Bronchial epithelial cell (primary cell): ENCODE measurements at regions not wholly inside any gene's neighbourhood (a gene's known extent, or its start where the extent isn't known, plus 50 kb on each side); places are given as distances from the start of the nearest gene placed in this dataset.

Experiments
- DNase-seq: peaks from one replicate; pipeline ENCODE4 v3.0.0-alpha.2; 2010; ENCODE audit warnings: low read depth
- FAIRE-seq: peaks from 2 replicates; lab custom pipeline; 2011; peaks lifted over from hg19 to GRCh38; lab: Jason Lieb, UNC
- H3K27me3 ChIP-seq: 2 replicates; pipeline ENCODE4 v1.5.1; 2011; ENCODE audit warnings: low read length; ENCODE audit not compliant: control insufficient read depth, insufficient read depth
- H3K36me3 ChIP-seq: 2 replicates; pipeline ENCODE4 v1.5.1; 2011; ENCODE audit warnings: low read length; ENCODE audit not compliant: control insufficient read depth, insufficient read depth
- H3K4me3 ChIP-seq: 2 replicates; pipeline ENCODE4 v1.5.1; 2011; ENCODE audit warnings: mild to moderate bottlenecking, low read depth, low read length, control low read depth
- CTCF ChIP-seq: IDR thresholded peaks from 2 replicates; pipeline ENCODE4 v1.5.1; 2011; ENCODE audit warnings: mild to moderate bottlenecking, moderate library complexity, low read length, control low read depth, inconsistent platforms; ENCODE audit not compliant: insufficient read depth, severe bottlenecking

DNA sequence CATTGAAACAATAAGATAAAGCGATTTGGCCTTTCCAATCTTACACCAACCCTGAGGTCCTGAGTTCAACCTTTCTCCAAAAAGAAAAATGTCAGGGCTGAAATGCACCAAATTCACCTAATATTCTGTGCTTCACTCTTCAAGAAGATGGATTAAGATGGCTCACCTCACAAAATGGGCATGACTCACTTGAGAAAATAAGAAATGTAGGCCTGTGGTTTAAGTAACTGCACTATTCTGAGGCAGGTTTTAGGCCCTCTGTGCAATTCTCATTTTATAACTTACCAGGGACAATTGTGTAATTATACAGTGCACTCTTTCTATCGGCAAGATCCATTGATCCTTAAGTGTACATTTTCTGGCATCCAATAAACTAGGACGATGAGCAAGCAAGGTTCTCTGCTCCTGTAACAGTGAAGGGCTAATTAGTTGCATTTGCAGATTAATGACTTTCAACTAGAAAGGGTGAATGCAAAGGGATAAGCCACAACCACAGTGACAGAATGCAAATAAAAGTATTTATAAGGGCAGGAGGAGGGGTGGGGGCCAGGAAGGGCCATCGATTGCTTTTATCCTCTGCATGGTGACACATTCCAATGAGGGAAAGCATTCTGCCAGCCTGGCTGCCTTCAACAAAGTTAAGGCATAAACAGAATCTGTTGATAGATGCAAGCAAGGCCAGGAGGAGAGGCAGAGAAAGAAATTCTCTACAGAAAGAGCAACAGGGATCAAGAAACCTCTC, 214.5 kb downstream of the CAAP1 start:
- DNase-seq (no peak), FAIRE-seq (no peak)
- Histone ChIP-seq H3K36me3 (no peaks in the 10 kb centered on the region), H3K27me3 (no peaks in the 10 kb centered on the region), H3K4me3 (no peak overlapping the region)
- no peak for TF ChIP-seq CTCF

- DNase-seq (no peak), FAIRE-seq (no peak)
- H3K27me3 ChIP-seq: no peaks in the 10 kb centered on the region
- TF ChIP-seq CTCF: no peak
- H3K4me3 ChIP-seq: no peak overlapping the region
- H3K36me3 ChIP-seq: no peaks in the 10 kb centered on the region
Measured at GRCh38 chr9:26675035-26675434, 217.6 kb downstream of the CAAP1 start.

DNA sequence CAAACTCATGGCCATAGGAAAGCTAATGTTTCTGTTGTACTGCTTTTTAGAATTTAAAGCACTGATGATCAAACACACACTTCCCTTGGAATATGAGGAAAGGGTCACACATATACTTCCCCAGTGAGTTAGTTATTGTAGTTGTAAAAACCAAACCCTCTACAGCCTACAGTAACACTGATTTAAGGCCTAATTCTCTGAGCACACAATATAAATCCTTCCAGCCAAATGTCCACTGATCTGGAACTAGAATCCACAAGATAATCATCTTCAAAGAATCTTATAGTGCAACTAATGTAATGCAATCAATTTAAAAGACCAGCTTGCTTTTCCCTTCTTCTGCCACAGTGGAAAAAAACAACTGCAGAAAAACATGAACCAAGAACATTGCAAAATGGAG, 219.3 kb downstream of the CAAP1 start:
- H3K36me3 ChIP-seq: no peaks in the 10 kb centered on the region
- no peak overlapping the region for H3K4me3 ChIP-seq
- FAIRE-seq (no peak), DNase-seq (no peak)
- no peak for TF ChIP-seq CTCF
- no peaks in the 10 kb centered on the region for H3K27me3 ChIP-seq

- Histone ChIP-seq H3K36me3 (no peaks in the 10 kb centered on the region), H3K27me3 (no peaks in the 10 kb centered on the region), H3K4me3 (no peak overlapping the region)
- no peak for DNase-seq
- FAIRE-seq: no peak
- TF ChIP-seq CTCF: no peak
Measured at GRCh38 chr9:26669701-26670670, 222.6 kb downstream of the CAAP1 start.

DNA sequence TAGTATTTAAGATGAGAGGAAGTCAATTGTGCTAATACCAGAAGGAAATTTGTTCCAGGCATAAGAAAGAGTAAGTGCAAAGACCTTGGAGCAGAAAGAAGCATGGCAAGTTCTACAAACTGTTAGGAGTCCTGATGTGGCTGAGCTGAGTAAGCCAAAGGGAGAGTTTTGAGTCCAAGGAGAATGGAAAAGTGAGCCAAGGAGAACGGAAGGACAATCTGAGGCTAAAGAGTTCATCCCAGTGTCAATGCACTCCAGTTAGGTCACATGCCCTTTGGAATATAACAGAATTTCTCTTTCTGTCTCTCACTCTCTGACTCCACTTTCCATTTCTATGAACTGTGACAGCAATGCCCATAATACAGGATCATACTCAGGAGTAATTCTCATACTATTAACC, 224.7 kb downstream of the CAAP1 start:
- no peak overlapping the region for H3K4me3 ChIP-seq
- no peak for DNase-seq
- FAIRE-seq: no peak
- no peak for TF ChIP-seq CTCF
- H3K36me3 ChIP-seq: no peaks in the 10 kb centered on the region
- H3K27me3 ChIP-seq: no peaks in the 10 kb centered on the region
